HG02763 (cell line): ENCODE measurements at regions not wholly inside any gene's neighbourhood (a gene's known extent, or its start where the extent isn't known, plus 50 kb on each side); places are given as distances from the start of the nearest gene placed in this dataset.
"Not testable (repeated sequence)": the region's sequence is repeated elsewhere in the genome, so short reads cannot be mapped to it uniquely, and the experiment has no call there.

Experiments used
- ATAC-seq: cut with Tn5 transposase; IDR thresholded peaks from one replicate; pipeline ENCODE4 v1.9.1; 2021; ENCODE audit warnings: mild to moderate bottlenecking, moderate library complexity; ENCODE audit not compliant: unreplicated experiment

- no peak for ATAC-seq
Observed at GRCh38 chr5:112472614-112473013, 53.5 kb upstream of the EPB41L4A start.

- ATAC-seq, result no peak
Observed at GRCh38 chr5:112473989-112474388, 54.9 kb upstream of the EPB41L4A start.

GRCh38 chr5:112475747-112476365, 56.8 kb upstream of the EPB41L4A start:
- no peak for ATAC-seq

- no peak for ATAC-seq
Observed at GRCh38 chr5:112479418-112479817, 60.3 kb upstream of the EPB41L4A start.

- ATAC-seq, result no peak
Observed at GRCh38 chr5:112480501-112480900, 61.4 kb upstream of the EPB41L4A start.

- ATAC-seq, result no peak
Observed at GRCh38 chr5:112483704-112484103, 64.6 kb upstream of the EPB41L4A start.

- no peak for ATAC-seq
Observed at GRCh38 chr5:112485934-112486355, 66.9 kb upstream of the EPB41L4A start.

GRCh38 chr5:112491257-112491656, 72.2 kb upstream of the EPB41L4A start:
- ATAC-seq, result no peak

GRCh38 chr5:112492291-112492690, 73.2 kb upstream of the EPB41L4A start:
- ATAC-seq, result peak; percentile 97

- not testable (repeated sequence) for ATAC-seq
Observed at GRCh38 chr5:112503749-112504501, 84.8 kb upstream of the EPB41L4A start.

- not testable (repeated sequence) for ATAC-seq
Observed at GRCh38 chr5:112509097-112509496, 90.0 kb upstream of the EPB41L4A start.

GRCh38 chr5:112511920-112512319, 92.8 kb upstream of the EPB41L4A start:
- ATAC-seq, result no peak

- ATAC-seq, result no peak
Observed at GRCh38 chr5:112512901-112513300, 93.8 kb upstream of the EPB41L4A start.

GRCh38 chr5:112514111-112514510, 95.0 kb upstream of the EPB41L4A start:
- ATAC-seq, result no peak

GRCh38 chr5:112520474-112520873, 101.4 kb upstream of the EPB41L4A start:
- not testable (repeated sequence) for ATAC-seq

GRCh38 chr5:112522891-112523673, 104.0 kb upstream of the EPB41L4A start:
- ATAC-seq, result peak; percentile 78

GRCh38 chr5:112523674-112524263, 104.7 kb upstream of the EPB41L4A start:
- ATAC-seq, result peak; percentile 50

GRCh38 chr5:112525217-112525616, 106.1 kb upstream of the EPB41L4A start:
- ATAC-seq, result no peak

- ATAC-seq, result no peak
Observed at GRCh38 chr5:112528928-112529327, 109.9 kb upstream of the EPB41L4A start.

- ATAC-seq, result peak; percentile 53
Observed at GRCh38 chr5:112529525-112529924, 110.4 kb upstream of the EPB41L4A start.

GRCh38 chr5:112532654-112533360, 113.7 kb upstream of the EPB41L4A start:
- no peak for ATAC-seq
